GM23338 (cell line): ENCODE measurements at regions not wholly inside any gene's neighbourhood (a gene's known extent, or its start where the extent isn't known, plus 50 kb on each side); places are given as distances from the start of the nearest gene placed in this dataset.

Source experiments
- CREB1 ChIP-seq: fragments of 250-450 bp; sonication (Bioruptor Pico); IDR thresholded peaks from 2 replicates; pipeline ENCODE4 v1.5.0; 2020; ENCODE audit warnings: low read depth, mild to moderate bottlenecking, moderate library complexity
- ETS1 ChIP-seq: IDR thresholded peaks from 2 replicates; pipeline ENCODE4 v1.6.1; 2016; ENCODE audit warnings: antibody characterized with exemption
- EZH2 ChIP-seq: fragments of 200-600 bp; sonication (generic); IDR thresholded peaks from one replicate; pipeline ENCODE4 v1.8.0; 2017; ENCODE audit warnings: antibody characterized with exemption, mild to moderate bottlenecking, low read depth; ENCODE audit not compliant: unreplicated experiment
- EZH2phosphoT487 ChIP-seq: fragments of 200-600 bp; sonication (generic); IDR thresholded peaks from one replicate; pipeline ENCODE4 v1.8.1; 2018; ENCODE audit warnings: antibody characterized with exemption; ENCODE audit not compliant: unreplicated experiment
- JUNB ChIP-seq: IDR thresholded peaks from one replicate; pipeline ENCODE4 v1.6.1; 2016; ENCODE audit warnings: antibody characterized with exemption; ENCODE audit not compliant: unreplicated experiment
- NANOG ChIP-seq: IDR thresholded peaks from 2 replicates; pipeline ENCODE4 v1.6.1; 2016; ENCODE audit warnings: antibody characterized with exemption, borderline replicate concordance
- POLR2AphosphoS5 ChIP-seq: IDR thresholded peaks from 2 replicates; pipeline ENCODE4 v1.6.1; 2016; ENCODE audit warnings: antibody characterized with exemption, low read depth
- STAT1 ChIP-seq: IDR thresholded peaks from one replicate; pipeline ENCODE4 v1.6.1; 2016; ENCODE audit warnings: antibody characterized with exemption; ENCODE audit not compliant: unreplicated experiment
- ZNF114 ChIP-seq: fragments of 250-450 bp; sonication (Bioruptor Pico); IDR thresholded peaks from 2 replicates; pipeline ENCODE4 v1.5.0; 2020; ENCODE audit warnings: mild to moderate bottlenecking, moderate library complexity
- ZNF331 ChIP-seq: fragments of 250-450 bp; sonication (Bioruptor Pico); IDR thresholded peaks from 2 replicates; pipeline ENCODE4 v1.5.0; 2020; ENCODE audit warnings: low read depth, mild to moderate bottlenecking, moderate library complexity
- TF ChIP-seq, protein P1 (sequence below), 2 experiments: fragments of 200-600 bp in 1 of 2; sonication (generic) in 1 of 2; conservative IDR thresholded peaks; 2 replicates each; pipeline versions ENCODE4 v1.5.1 to v1.6.1; 2016 to 2017; ENCODE audit warnings: antibody characterized with exemption in 2 of 2, low read depth in 2 of 2, mild to moderate bottlenecking in 2 of 2, moderate library complexity in 1 of 2
- TF ChIP-seq, protein P2 (sequence below): IDR thresholded peaks from one replicate; pipeline ENCODE4 v1.6.1; 2018; ENCODE audit warnings: antibody characterized with exemption; ENCODE audit not compliant: unreplicated experiment

- TF ChIP-seq, protein P1, sequence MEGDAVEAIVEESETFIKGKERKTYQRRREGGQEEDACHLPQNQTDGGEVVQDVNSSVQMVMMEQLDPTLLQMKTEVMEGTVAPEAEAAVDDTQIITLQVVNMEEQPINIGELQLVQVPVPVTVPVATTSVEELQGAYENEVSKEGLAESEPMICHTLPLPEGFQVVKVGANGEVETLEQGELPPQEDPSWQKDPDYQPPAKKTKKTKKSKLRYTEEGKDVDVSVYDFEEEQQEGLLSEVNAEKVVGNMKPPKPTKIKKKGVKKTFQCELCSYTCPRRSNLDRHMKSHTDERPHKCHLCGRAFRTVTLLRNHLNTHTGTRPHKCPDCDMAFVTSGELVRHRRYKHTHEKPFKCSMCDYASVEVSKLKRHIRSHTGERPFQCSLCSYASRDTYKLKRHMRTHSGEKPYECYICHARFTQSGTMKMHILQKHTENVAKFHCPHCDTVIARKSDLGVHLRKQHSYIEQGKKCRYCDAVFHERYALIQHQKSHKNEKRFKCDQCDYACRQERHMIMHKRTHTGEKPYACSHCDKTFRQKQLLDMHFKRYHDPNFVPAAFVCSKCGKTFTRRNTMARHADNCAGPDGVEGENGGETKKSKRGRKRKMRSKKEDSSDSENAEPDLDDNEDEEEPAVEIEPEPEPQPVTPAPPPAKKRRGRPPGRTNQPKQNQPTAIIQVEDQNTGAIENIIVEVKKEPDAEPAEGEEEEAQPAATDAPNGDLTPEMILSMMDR (conservative IDR thresholded peaks at IDR 0.05; ENCODE audit: low read depth in 2 of 2) = no peak
- TF ChIP-seq EZH2 = no peak
- TF ChIP-seq STAT1 = no peak
- TF ChIP-seq POLR2AphosphoS5 = no peak
- no peak for TF ChIP-seq EZH2phosphoT487
- TF ChIP-seq, protein P2, sequence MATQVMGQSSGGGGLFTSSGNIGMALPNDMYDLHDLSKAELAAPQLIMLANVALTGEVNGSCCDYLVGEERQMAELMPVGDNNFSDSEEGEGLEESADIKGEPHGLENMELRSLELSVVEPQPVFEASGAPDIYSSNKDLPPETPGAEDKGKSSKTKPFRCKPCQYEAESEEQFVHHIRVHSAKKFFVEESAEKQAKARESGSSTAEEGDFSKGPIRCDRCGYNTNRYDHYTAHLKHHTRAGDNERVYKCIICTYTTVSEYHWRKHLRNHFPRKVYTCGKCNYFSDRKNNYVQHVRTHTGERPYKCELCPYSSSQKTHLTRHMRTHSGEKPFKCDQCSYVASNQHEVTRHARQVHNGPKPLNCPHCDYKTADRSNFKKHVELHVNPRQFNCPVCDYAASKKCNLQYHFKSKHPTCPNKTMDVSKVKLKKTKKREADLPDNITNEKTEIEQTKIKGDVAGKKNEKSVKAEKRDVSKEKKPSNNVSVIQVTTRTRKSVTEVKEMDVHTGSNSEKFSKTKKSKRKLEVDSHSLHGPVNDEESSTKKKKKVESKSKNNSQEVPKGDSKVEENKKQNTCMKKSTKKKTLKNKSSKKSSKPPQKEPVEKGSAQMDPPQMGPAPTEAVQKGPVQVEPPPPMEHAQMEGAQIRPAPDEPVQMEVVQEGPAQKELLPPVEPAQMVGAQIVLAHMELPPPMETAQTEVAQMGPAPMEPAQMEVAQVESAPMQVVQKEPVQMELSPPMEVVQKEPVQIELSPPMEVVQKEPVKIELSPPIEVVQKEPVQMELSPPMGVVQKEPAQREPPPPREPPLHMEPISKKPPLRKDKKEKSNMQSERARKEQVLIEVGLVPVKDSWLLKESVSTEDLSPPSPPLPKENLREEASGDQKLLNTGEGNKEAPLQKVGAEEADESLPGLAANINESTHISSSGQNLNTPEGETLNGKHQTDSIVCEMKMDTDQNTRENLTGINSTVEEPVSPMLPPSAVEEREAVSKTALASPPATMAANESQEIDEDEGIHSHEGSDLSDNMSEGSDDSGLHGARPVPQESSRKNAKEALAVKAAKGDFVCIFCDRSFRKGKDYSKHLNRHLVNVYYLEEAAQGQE = no peak
- no peak for TF ChIP-seq JUNB
- no peak for TF ChIP-seq CREB1 (CRISPR knock-in tag)
- no peak for TF ChIP-seq ETS1
- no peak for TF ChIP-seq NANOG
- TF ChIP-seq ZNF114 (CRISPR knock-in tag) = no peak
- no peak for TF ChIP-seq ZNF331 (CRISPR knock-in tag)
These were observed 162.7 kb upstream of the NYAP2 start for GRCh38 chr2:225236769-225237323.
